GM23338 (cell line): ENCODE measurements at regions not wholly inside any gene's neighbourhood (a gene's known extent, or its start where the extent isn't known, plus 50 kb on each side); places are given as distances from the start of the nearest gene placed in this dataset.

Experiments
- ATAC-seq: fragments of 200-7000 bp; cut with Tn5 transposase; 3 replicates; pipeline ENCODE4 v1.9.1; 2020
- DNase-seq: peaks from one replicate; pipeline ENCODE4 v3.0.0-alpha.2; 2015; ENCODE audit warnings: low spot score
- H2AFZ ChIP-seq: fragments of 200-600 bp; sonication (generic); 2 replicates; pipeline ENCODE4 v1.8.0; 2016; ENCODE audit warnings: antibody characterized with exemption, mild to moderate bottlenecking, moderate library complexity
- H3F3A ChIP-seq: fragments of 200-600 bp; sonication (generic); replicated peaks from 2 replicates; pipeline ENCODE4 v1.8.0; 2017; ENCODE audit warnings: antibody characterized with exemption, mixed run types, low read depth
- H3K27ac ChIP-seq: fragments of 200-600 bp; sonication (generic); 2 replicates; pipeline ENCODE4 v1.6.1; 2016; ENCODE audit warnings: low read depth
- H3K27me3 ChIP-seq: fragments of 200-600 bp; sonication (generic); 2 replicates; pipeline ENCODE4 v1.8.0; 2016; ENCODE audit warnings: mild to moderate bottlenecking, mixed run types, moderate library complexity; ENCODE audit not compliant: insufficient read depth
- H3K36me3 ChIP-seq: fragments of 200-600 bp; sonication (generic); 2 replicates; pipeline ENCODE4 v1.8.0; 2016; ENCODE audit warnings: mild to moderate bottlenecking; ENCODE audit not compliant: insufficient read depth
- H3K4me1 ChIP-seq: fragments of 200-600 bp; sonication (generic); 2 replicates; pipeline ENCODE4 v1.8.0; 2016; ENCODE audit warnings: mild to moderate bottlenecking, moderate library complexity; ENCODE audit not compliant: insufficient read depth
- H3K4me2 ChIP-seq: fragments of 200-600 bp; sonication (generic); 2 replicates; pipeline ENCODE4 v1.7.1; 2017; ENCODE audit warnings: mixed run types
- H3K4me3 ChIP-seq: fragments of 200-600 bp; sonication (generic); 2 replicates; pipeline ENCODE4 v1.6.1; 2016; ENCODE audit warnings: mixed run types
- H3K79me2 ChIP-seq: fragments of 200-600 bp; sonication (generic); replicated peaks from 2 replicates; pipeline ENCODE4 v1.8.0; 2017; ENCODE audit warnings: mild to moderate bottlenecking; ENCODE audit not compliant: insufficient read depth
- H3K9me2 ChIP-seq: fragments of 200-600 bp; sonication (generic); 2 replicates; pipeline ENCODE4 v1.8.0; 2017; ENCODE audit not compliant: insufficient read depth
- H4K20me1 ChIP-seq: fragments of 200-600 bp; sonication (generic); replicated peaks from 2 replicates; pipeline ENCODE4 v1.8.0; 2017; ENCODE audit warnings: mild to moderate bottlenecking; ENCODE audit not compliant: insufficient read depth
- H3K27ac Mint-ChIP-seq: 2 replicates; pipeline ENCODE4 v1.8.0; 2020; ENCODE audit warnings: inconsistent platforms, mild to moderate bottlenecking, moderate library complexity, mixed read lengths
- H3K27me3 Mint-ChIP-seq: 3 replicates; pipeline ENCODE4 v1.8.0; 2022; ENCODE audit warnings: low read depth, mild to moderate bottlenecking, moderate library complexity, mixed read lengths, inconsistent platforms; ENCODE audit not compliant: insufficient read depth, poor library complexity
- H3K36me3 Mint-ChIP-seq: 3 replicates; pipeline ENCODE4 v1.8.0; 2021; ENCODE audit warnings: low read depth, mild to moderate bottlenecking, inconsistent platforms, moderate library complexity, mixed read lengths
- H3K4me1 Mint-ChIP-seq: 3 replicates; pipeline ENCODE4 v1.8.0; 2020; ENCODE audit warnings: mild to moderate bottlenecking, inconsistent platforms, mixed read lengths
- H3K4me3 Mint-ChIP-seq: 3 replicates; pipeline ENCODE4 v1.8.0; 2021; ENCODE audit warnings: moderate library complexity, mild to moderate bottlenecking, inconsistent platforms, mixed read lengths
- H3K9me3 Mint-ChIP-seq: 3 replicates; pipeline ENCODE4 v1.8.0; 2020; ENCODE audit warnings: moderate library complexity, mild to moderate bottlenecking, inconsistent platforms, mixed read lengths
- CREB1 ChIP-seq: fragments of 250-450 bp; sonication (Bioruptor Pico); IDR thresholded peaks from 2 replicates; pipeline ENCODE4 v1.5.0; 2020; ENCODE audit warnings: low read depth, mild to moderate bottlenecking, moderate library complexity
- CTCF ChIP-seq, 2 experiments: fragments of 200-600 bp in 1 of 2; sonication (generic) in 1 of 2; conservative IDR thresholded peaks; 2 replicates each; pipeline versions ENCODE4 v1.5.1 to v1.6.1; 2016 to 2017; ENCODE audit warnings: antibody characterized with exemption in 2 of 2, low read depth in 2 of 2, mild to moderate bottlenecking in 2 of 2, moderate library complexity in 1 of 2
- ETS1 ChIP-seq: IDR thresholded peaks from 2 replicates; pipeline ENCODE4 v1.6.1; 2016; ENCODE audit warnings: antibody characterized with exemption
- EZH2 ChIP-seq: fragments of 200-600 bp; sonication (generic); IDR thresholded peaks from one replicate; pipeline ENCODE4 v1.8.0; 2017; ENCODE audit warnings: antibody characterized with exemption, mild to moderate bottlenecking, low read depth; ENCODE audit not compliant: unreplicated experiment
- JUNB ChIP-seq: IDR thresholded peaks from one replicate; pipeline ENCODE4 v1.6.1; 2016; ENCODE audit warnings: antibody characterized with exemption; ENCODE audit not compliant: unreplicated experiment
- NANOG ChIP-seq: IDR thresholded peaks from 2 replicates; pipeline ENCODE4 v1.6.1; 2016; ENCODE audit warnings: antibody characterized with exemption, borderline replicate concordance
- POLR2AphosphoS5 ChIP-seq: IDR thresholded peaks from 2 replicates; pipeline ENCODE4 v1.6.1; 2016; ENCODE audit warnings: antibody characterized with exemption, low read depth
- STAT1 ChIP-seq: IDR thresholded peaks from one replicate; pipeline ENCODE4 v1.6.1; 2016; ENCODE audit warnings: antibody characterized with exemption; ENCODE audit not compliant: unreplicated experiment
- ZNF114 ChIP-seq: fragments of 250-450 bp; sonication (Bioruptor Pico); IDR thresholded peaks from 2 replicates; pipeline ENCODE4 v1.5.0; 2020; ENCODE audit warnings: mild to moderate bottlenecking, moderate library complexity
- ZNF331 ChIP-seq: fragments of 250-450 bp; sonication (Bioruptor Pico); IDR thresholded peaks from 2 replicates; pipeline ENCODE4 v1.5.0; 2020; ENCODE audit warnings: low read depth, mild to moderate bottlenecking, moderate library complexity
- ZNF462 ChIP-seq: fragments of 250-450 bp; sonication (Bioruptor Pico); IDR thresholded peaks from 2 replicates; pipeline ENCODE4 v1.5.0; 2020; ENCODE audit warnings: mild to moderate bottlenecking, moderate library complexity

GRCh38 chr1:60727552-60727951 lies 354.8 kb upstream of the NFIA start (continued):
- TF ChIP-seq ETS1 = no peak
- TF ChIP-seq JUNB = no peak
- TF ChIP-seq CTCF (conservative IDR thresholded peaks at IDR 0.05; ENCODE audit: low read depth in 2 of 2) = no peak
- no peak for TF ChIP-seq ZNF114 (CRISPR knock-in tag)

GRCh38 chr1:60716472-60716871 lies 365.9 kb upstream of the NFIA start:
- Mint-ChIP-seq H3K27me3 (no peaks in the 10 kb centered on the region), H3K4me3 (no peak overlapping the region)
- TF ChIP-seq NANOG (no peak), CREB1 (CRISPR knock-in tag) (no peak), CTCF (conservative IDR thresholded peaks at IDR 0.05; ENCODE audit: low read depth in 2 of 2) (no peak), ZNF462 (CRISPR knock-in tag) (no peak), POLR2AphosphoS5 (no peak), STAT1 (no peak), ZNF114 (CRISPR knock-in tag) (no peak), JUNB (no peak), ETS1 (no peak), ZNF331 (CRISPR knock-in tag) (no peak), EZH2 (no peak)

More at GRCh38 chr1:60716472-60716871, 365.9 kb upstream of the NFIA start:
- Histone ChIP-seq H3K4me1 (no peaks in the 10 kb centered on the region), H3K36me3 (no peaks in the 10 kb centered on the region), H3K79me2 (no peaks in the 10 kb centered on the region), H3K4me3 (no peak overlapping the region), H2AFZ (no peak overlapping the region), H3K27me3 (no peaks in the 10 kb centered on the region), H3K27ac (no peak overlapping the region), H3K9me2 (no peaks in the 10 kb centered on the region), H3F3A (no peaks in the 10 kb centered on the region), H4K20me1 (no peaks in the 10 kb centered on the region), H3K4me2 (no peak overlapping the region)
- Mint-ChIP-seq H3K27ac (no peak overlapping the region), H3K4me1 (no peaks in the 10 kb centered on the region), H3K9me3 (no peaks in the 10 kb centered on the region), H3K36me3 (no peaks in the 10 kb centered on the region)
- DNase-seq (no peak), ATAC-seq (no peak)
